Natural killer cell (primary cell): ENCODE measurements at regions not wholly inside any gene's neighbourhood (a gene's known extent, or its start where the extent isn't known, plus 50 kb on each side); places are given as distances from the start of the nearest gene placed in this dataset.

ENCODE experiments used
- ATAC-seq, 3 donors: fragments of 150-1000 bp in 2 of 3; fragments of 200-7000 bp in 1 of 3; cut with Tn5 transposase; 1 replicate in 1 of 3; 2 replicates in 2 of 3; pipeline ENCODE4 v1.10.0; 2021; ENCODE audit warnings: mild to moderate bottlenecking in 2 of 3, moderate library complexity in 2 of 3
- DNase-seq, 2 donors: peaks; one replicate each; pipeline versions ENCODE4 v3.0.0 to v3.0.0-alpha.2; 2013 to 2021; ENCODE audit warnings: mixed read lengths in 1 of 2
- H3K27ac ChIP-seq: one replicate; pipeline ENCODE4 v1.5.1; 2013; ENCODE audit warnings: mild to moderate bottlenecking, low read length
- H3K27me3 ChIP-seq: one replicate; pipeline ENCODE4 v1.6.1; 2013; ENCODE audit warnings: low read length; ENCODE audit not compliant: control insufficient read depth, insufficient read depth
- H3K36me3 ChIP-seq: one replicate; pipeline ENCODE4 v1.6.1; 2013; ENCODE audit warnings: low read length; ENCODE audit not compliant: control insufficient read depth, insufficient read depth
- H3K4me1 ChIP-seq: one replicate; pipeline ENCODE4 v1.6.1; 2013; ENCODE audit warnings: low read length; ENCODE audit not compliant: control insufficient read depth, insufficient read depth
- H3K4me3 ChIP-seq: one replicate; pipeline ENCODE4 v1.5.1; 2013; ENCODE audit warnings: low read length
- H3K9me3 ChIP-seq: one replicate; pipeline ENCODE4 v1.6.1; 2013; ENCODE audit warnings: low read length; ENCODE audit not compliant: control insufficient read depth, insufficient read depth
- H3K27ac Mint-ChIP-seq, 2 donors: one replicate each; pipeline ENCODE4 v1.8.0; 2022; ENCODE audit warnings: mild to moderate bottlenecking in 2 of 2, mixed read lengths in 2 of 2, moderate library complexity in 1 of 2
- H3K27me3 Mint-ChIP-seq, 2 donors: one replicate each; pipeline ENCODE4 v1.8.0; 2022; ENCODE audit warnings: low read depth in 2 of 2, mixed read lengths in 2 of 2
- H3K36me3 Mint-ChIP-seq: one replicate; pipeline ENCODE4 v1.8.0; 2022; ENCODE audit warnings: mixed read lengths
- H3K4me1 Mint-ChIP-seq, 2 donors: one replicate each; pipeline ENCODE4 v1.8.0; 2022; ENCODE audit warnings: mixed read lengths in 2 of 2
- H3K4me3 Mint-ChIP-seq: one replicate; pipeline ENCODE4 v1.8.0; 2022; ENCODE audit warnings: mild to moderate bottlenecking, moderate library complexity, mixed read lengths
- H3K9me3 Mint-ChIP-seq, 2 donors: one replicate each; pipeline ENCODE4 v1.8.0; 2022; ENCODE audit warnings: mixed read lengths in 2 of 2
- CTCF ChIP-seq: fragments of 200-600 bp; IDR thresholded peaks from one replicate; pipeline ENCODE4 v1.8.0; 2022; ENCODE audit warnings: antibody characterized with exemption
- WGBS: methylation state at CpG from one replicate; pipeline ENCODE4 v1.1.7; 2013; ENCODE audit warnings: missing lambda C conversion rate; ENCODE audit not compliant: insufficient coverage; 5-methylcytosine and 5-hydroxymethylcytosine counted together
- intact Hi-C: fragments of 100-400 bp; cut with micrococcal nuclease; formaldehyde crosslinking; loops from one replicate; pipeline ENCODE4 v1.14.2; 2022

- ATAC-seq (no peak), DNase-seq (no peak)
- Mint-ChIP-seq H3K4me3 (no peak overlapping the region), H3K36me3 (peaks cover 35% of the 10 kb centered on the region), H3K4me1 (peaks cover 40 to 47% of the 10 kb centered on the region in 2 donors), H3K27ac (no peak overlapping the region), H3K27me3 (no peaks in the 10 kb centered on the region), H3K9me3 (peaks cover 6 to 19% of the 10 kb centered on the region in 2 donors)
- peaks cover 5% of the 10 kb centered on the region for H3K9me3 ChIP-seq
- no peak overlapping the region for H3K27ac ChIP-seq
- no peak for TF ChIP-seq CTCF
- H3K27me3 ChIP-seq, result no peaks in the 10 kb centered on the region
- intact Hi-C loops, result no loop called here
- WGBS, result 75% methylated on average over 1 of the region's 1 CpG
- H3K36me3 ChIP-seq, result no peaks in the 10 kb centered on the region
- H3K4me3 ChIP-seq, result no peak overlapping the region
- peaks cover 3% of the 10 kb centered on the region for H3K4me1 ChIP-seq
Measured at GRCh38 chr12:46580445-46580844, 207.9 kb upstream of the SLC38A2 start.

- H3K4me1 ChIP-seq, result no peaks in the 10 kb centered on the region
- peak overlapping the region in 1 of 2 donors; percentile 32 for H3K27ac Mint-ChIP-seq
- no peaks in the 10 kb centered on the region for H3K27me3 Mint-ChIP-seq
- peaks cover 32 to 40% of the 10 kb centered on the region in 2 donors for H3K4me1 Mint-ChIP-seq
- no peak for DNase-seq
- no peak for ATAC-seq
- H3K4me3 ChIP-seq, result no peak overlapping the region
- no peaks in the 10 kb centered on the region for H3K27me3 ChIP-seq
- intact Hi-C loops, result no loop called here
- TF ChIP-seq CTCF, result no peak
- H3K9me3 Mint-ChIP-seq, result peaks cover 4 to 13% of the 10 kb centered on the region in 2 donors
- peaks cover 5% of the 10 kb centered on the region for H3K9me3 ChIP-seq
- H3K36me3 Mint-ChIP-seq, result peaks cover 26% of the 10 kb centered on the region
- H3K36me3 ChIP-seq, result no peaks in the 10 kb centered on the region
- no peak overlapping the region for H3K4me3 Mint-ChIP-seq
- H3K27ac ChIP-seq, result no peak overlapping the region
Measured at GRCh38 chr12:46579474-46579873, 206.9 kb upstream of the SLC38A2 start.

GRCh38 chr12:46578190-46578982, 205.8 kb upstream of the SLC38A2 start:
- peaks cover 27 to 39% of the 10 kb centered on the region in 2 donors for H3K4me1 Mint-ChIP-seq
- no peak overlapping the region for H3K27ac Mint-ChIP-seq
- Histone ChIP-seq H3K27me3 (no peaks in the 10 kb centered on the region), H3K36me3 (no peaks in the 10 kb centered on the region), H3K27ac (no peak overlapping the region), H3K9me3 (no peaks in the 10 kb centered on the region), H3K4me1 (no peaks in the 10 kb centered on the region), H3K4me3 (no peak overlapping the region)
- WGBS, result 94% methylated on average over 2 of the region's 4 CpGs
- intact Hi-C loops, result no loop called here
- no peaks in the 10 kb centered on the region for H3K27me3 Mint-ChIP-seq
- no peak for TF ChIP-seq CTCF
- DNase-seq (no peak), ATAC-seq (no peak)
- H3K9me3 Mint-ChIP-seq, result peaks cover 2 to 4% of the 10 kb centered on the region in 2 donors
- no peak overlapping the region for H3K4me3 Mint-ChIP-seq
- H3K36me3 Mint-ChIP-seq, result peaks cover 16% of the 10 kb centered on the region
